Pulmonary artery endothelial cell (primary cell): ENCODE measurements at regions not wholly inside any gene's neighbourhood (a gene's known extent, or its start where the extent isn't known, plus 50 kb on each side); places are given as distances from the start of the nearest gene placed in this dataset.
"Not testable (repeated sequence)": the region's sequence is repeated elsewhere in the genome, so short reads cannot be mapped to it uniquely, and the experiment has no call there.

ENCODE experiments used
- DNase-seq: peaks from one replicate; pipeline ENCODE4 v3.0.0-alpha.2; 2011; ENCODE audit warnings: low read depth, low spot score

DNA sequence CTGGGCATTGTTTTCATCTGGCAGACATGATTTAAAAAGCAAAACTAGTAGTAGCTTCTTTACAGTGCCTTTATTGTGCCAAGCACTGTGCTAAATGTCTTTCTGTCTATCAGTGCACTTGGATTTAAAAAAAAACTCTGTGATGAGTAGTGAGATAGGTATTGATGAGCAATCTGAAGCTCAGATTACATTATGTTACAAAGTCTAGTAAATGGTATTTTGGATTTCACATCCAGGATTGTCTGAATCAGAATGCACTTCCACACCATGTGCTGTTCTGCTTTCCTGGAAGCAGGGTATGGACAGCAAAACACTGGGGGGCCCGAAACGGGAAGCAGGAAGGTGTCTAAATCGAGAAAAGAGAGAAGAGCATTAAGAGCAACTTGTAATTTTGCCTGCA is 103.4 kb upstream of the CCN2 start:
- no peak for DNase-seq

- DNase-seq: no peak
Observed at GRCh38 chr6:132053511-132053910, 102.3 kb upstream of the CCN2 start.

DNA sequence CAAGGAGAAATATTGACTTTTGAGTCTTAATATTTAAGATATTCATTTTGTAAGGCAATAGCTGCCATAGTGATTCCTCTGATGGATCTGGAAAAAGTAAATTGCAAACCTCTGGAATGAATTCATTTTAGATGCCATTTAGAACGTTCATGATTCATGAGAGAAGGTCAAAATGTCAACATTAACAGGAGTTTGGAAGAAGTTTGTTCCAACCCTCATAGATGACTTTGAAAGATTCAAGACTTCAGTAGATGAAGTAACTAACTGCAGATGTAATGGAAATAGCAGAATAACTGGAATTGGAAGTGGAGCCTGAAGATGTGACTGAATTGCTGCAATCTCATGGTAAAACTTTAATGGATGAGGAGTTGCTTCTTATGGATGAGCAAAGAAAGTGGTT is 100.9 kb upstream of the CCN2 start:
- no peak for DNase-seq

- DNase-seq: no peak
Observed at GRCh38 chr6:132045877-132046276, 94.7 kb upstream of the CCN2 start.

DNA sequence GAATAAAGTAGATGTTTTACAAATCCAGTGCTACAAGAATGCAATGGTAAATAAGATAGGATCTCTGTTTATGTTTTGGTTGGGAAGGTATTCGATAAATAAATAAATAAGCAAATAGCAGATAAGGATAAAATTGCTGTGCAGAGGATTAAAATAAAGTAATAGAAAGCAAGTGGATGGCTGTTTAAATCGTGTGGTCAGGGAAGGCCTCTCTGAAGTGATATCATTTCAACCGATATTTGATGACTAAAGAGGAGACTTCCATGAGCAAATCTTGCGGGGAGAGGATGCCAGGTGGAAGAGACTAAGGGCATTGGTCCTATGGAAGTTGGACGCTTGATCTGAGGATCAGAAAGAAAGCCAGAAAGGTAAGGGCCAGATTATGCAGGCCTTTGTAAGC is 92.0 kb upstream of the CCN2 start:
- DNase-seq: no peak

GRCh38 chr6:132041706-132042105 is 90.5 kb upstream of the CCN2 start:
- DNase-seq: no peak

- no peak for DNase-seq
Observed at GRCh38 chr6:132028029-132028428, 76.9 kb upstream of the CCN2 start.

GRCh38 chr6:132025468-132025867 is 74.3 kb upstream of the CCN2 start:
- no peak for DNase-seq

GRCh38 chr6:132023490-132023889 is 72.3 kb upstream of the CCN2 start:
- no peak for DNase-seq

- DNase-seq: no peak
Observed at GRCh38 chr6:132021552-132022375, 70.6 kb upstream of the CCN2 start.

DNA sequence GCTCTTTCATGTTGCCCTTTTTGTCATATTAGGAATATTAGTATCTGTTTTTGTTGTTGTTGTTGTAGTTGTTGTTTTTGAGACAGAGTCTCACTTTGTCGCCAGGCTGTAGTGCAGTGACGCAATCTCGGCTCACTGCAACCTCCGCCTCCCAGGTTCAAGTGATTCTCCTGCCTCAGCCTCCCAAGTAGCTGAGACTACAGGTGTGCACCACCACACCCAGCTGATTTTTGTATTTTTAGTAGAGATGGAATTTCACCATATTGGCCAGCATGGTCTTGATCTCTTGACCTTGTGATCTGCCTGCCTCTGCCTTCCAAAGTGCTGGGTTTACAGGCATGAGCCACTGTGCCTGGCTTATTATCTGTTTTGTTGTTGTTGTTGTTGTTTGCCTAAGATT is 69.7 kb upstream of the CCN2 start:
- DNase-seq: not testable (repeated sequence)

DNA sequence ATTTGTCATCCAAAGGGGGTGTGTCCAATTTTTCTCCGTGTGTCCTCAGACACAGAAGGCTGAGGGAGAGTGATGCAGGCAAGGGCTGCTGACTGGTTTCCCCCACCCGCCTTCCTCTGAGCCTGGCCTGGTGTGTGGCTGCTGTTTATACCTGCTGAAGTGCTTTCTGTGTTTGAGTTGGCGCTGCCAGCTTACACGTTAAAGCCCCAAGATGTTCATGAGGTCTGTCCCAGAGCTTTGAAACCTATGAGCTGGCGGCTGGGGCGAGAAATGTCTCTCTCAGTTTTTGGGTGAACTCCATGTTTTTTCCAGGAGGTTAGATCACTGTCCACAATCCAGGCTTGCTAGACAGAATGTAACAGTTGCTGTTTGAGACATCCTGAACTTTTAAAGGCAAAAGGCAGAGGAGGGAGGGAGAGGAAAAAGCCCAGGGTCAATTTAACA is 69.0 kb upstream of the CCN2 start:
- DNase-seq: no peak

DNA sequence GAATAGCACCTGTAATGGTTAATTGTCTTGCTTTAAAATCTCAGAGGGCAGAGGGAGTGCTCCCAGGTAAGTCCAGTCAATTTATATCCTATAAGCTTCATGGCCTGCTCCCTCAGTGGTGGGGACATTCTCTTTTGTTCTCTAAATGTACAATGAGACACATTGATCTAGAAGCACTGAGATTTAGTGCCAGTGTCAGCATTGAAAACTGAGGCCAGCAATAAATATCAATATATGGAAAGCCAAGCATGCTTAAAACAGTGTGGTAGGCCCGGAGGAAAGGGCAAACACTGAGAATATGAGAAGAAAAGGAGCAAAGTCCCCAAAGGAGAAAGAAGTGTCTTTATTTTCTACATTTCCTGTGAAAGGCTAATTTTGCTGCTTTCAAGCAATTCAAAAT is 68.4 kb upstream of the CCN2 start:
- DNase-seq: no peak

DNA sequence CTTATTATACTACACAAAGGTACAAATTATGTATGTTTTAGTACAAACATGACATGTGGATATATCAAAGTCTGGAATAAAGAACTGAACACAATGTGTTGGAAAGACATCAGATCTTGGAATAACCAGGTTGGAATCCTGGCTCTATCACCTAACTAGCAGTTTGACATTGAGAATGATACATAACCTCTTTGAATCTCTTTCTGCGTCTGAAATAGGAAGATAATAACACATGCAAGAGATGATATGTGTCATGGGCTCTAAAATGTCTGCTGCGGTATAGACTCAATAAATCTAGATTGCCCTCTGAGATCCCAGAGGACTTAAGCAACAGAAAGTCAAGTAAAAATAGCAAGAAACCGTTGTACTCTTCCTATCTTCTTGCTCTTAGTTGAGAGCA is 66.8 kb upstream of the CCN2 start:
- no peak for DNase-seq

DNA sequence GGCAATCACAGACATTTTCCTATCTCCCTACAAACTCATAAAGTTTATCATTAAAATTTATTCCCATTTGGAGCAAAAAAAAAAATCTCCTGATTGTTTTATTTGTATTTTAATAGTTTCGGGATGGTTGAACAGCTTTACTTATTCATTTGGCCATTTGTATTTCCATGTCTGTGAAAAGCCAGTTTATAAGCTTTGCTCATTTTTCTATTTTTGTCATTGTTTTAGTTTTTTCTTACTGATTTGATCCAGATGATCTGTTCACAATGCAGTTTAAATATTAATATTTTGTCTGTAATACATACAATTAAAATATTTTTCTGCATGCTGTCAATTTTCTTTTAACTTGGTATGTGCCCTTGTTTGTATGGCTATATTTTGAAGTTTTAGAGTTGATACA is 65.2 kb upstream of the CCN2 start:
- no peak for DNase-seq

- no peak for DNase-seq
Observed at GRCh38 chr6:132011582-132011981, 60.4 kb upstream of the CCN2 start.

DNA sequence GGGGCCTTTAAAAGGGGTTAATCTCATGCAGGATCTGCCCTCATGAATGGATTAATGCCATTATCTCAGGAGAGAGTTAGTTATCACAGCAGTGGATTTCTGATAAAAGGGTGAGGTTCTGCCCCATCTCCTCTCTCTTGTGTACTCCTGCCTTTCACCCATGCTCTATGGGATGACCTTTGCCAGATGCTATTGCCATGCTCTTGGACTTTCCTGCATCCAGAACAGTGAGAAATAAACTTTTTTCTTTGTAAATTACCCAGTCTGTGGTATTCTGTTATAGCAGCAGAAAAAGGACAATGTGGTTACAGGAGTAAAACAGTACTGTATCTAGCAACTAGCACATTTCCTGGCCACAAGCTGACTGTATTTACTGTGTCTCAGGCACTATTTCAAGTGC is 58.0 kb upstream of the CCN2 start:
- no peak for DNase-seq

GRCh38 chr6:132007474-132008190 is 56.5 kb upstream of the CCN2 start:
- no peak for DNase-seq

DNA sequence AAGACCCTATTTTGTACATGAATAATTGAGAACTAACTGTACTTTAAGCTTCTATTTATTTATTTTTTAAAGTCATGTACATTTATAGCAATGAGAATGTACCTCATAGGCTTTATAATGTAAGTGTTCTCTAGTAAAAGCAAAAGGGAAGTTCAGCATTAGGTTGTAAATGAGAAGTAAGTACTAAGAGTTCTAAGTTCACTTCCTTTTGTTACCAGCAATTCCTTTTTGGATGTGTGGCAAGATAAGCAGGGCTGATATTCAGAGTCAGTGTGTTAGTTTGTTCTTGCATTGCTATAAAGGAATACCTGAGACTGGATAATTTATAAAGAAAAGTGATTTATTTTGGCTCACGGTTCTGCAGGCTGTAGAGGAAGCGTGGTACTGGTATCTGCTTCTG is 54.0 kb upstream of the CCN2 start:
- no peak for DNase-seq

DNA sequence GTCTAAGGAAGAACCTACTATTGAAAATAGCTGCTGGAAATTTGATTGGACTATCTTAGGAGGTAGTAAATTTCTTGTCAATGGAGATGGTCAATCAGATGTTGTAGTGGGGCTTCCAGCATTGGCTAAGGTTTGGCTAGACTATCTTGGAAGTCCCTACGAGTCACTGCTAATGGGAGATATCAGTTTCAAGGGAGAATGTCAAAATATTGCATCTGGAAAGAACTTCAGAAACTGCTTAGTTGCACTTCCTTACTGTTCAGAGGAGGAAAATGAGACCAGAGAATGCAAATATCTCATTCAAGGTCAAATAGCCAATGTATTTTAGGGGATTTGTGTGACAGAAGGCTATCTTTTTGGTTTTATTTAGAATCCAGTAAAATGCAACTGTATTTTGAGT is 53.5 kb upstream of the CCN2 start:
- DNase-seq: no peak

DNA sequence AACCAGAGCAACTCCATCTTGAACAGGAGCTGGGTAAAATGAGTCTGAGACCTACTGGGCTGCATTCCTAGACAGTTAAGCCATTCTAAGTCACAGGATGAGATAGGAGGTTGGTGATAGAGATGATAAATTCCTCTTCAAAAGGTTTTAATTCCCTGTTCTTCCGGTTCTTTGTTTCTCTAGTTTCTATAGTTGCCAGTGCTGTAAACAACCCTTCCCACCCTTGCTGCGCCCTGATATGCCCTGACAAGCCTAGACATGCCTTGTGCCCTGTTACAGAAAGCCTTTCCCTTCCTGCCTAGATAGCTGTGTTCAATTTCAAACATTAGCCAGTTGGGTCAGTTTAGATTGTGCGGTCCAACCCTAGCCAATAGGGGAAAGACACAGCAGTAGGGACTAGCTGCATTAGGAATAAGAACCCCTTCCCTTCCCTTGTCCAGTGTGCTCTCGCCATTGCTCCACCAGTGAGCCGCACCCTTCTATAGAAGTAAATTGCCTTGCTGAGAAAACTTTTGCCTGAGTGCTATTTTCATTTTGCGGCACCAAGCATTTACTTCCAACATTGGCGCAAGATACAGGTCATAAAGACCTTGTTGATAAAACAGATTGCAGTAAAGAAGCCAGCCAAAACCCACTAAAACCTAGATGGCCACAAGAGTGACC is 52.5 kb upstream of the CCN2 start:
- no peak for DNase-seq
